HG02763 (cell line): ENCODE measurements at regions not wholly inside any gene's neighbourhood (a gene's known extent, or its start where the extent isn't known, plus 50 kb on each side); places are given as distances from the start of the nearest gene placed in this dataset.

Experiments
- ATAC-seq: cut with Tn5 transposase; IDR thresholded peaks from one replicate; pipeline ENCODE4 v1.9.1; 2021; ENCODE audit warnings: mild to moderate bottlenecking, moderate library complexity; ENCODE audit not compliant: unreplicated experiment

- no peak for ATAC-seq
Measured at GRCh38 chr18:67301592-67301991, 214.9 kb downstream of the DSEL start.

DNA sequence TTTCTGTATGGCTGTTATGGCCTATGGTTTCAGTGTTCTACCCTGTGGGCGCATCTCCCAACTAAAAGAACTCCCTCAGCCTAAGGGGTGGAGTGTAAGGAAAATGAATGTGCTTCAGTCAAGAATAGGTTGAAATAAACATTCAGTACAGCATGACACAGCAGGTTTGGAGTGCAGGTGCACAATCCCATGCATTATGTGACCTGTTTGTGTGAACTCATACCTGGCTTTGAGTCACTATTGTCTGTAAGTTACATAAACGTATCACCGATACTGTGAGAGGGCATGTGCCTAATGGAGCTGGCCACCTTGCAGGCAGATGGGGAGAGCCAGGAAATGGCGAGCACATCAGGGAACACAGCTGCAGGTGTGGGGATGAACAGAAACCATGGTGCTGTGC lies 216.0 kb downstream of the DSEL start:
- no peak for ATAC-seq

GRCh38 chr18:67292814-67293213 lies 223.7 kb downstream of the DSEL start:
- ATAC-seq, result no peak

DNA sequence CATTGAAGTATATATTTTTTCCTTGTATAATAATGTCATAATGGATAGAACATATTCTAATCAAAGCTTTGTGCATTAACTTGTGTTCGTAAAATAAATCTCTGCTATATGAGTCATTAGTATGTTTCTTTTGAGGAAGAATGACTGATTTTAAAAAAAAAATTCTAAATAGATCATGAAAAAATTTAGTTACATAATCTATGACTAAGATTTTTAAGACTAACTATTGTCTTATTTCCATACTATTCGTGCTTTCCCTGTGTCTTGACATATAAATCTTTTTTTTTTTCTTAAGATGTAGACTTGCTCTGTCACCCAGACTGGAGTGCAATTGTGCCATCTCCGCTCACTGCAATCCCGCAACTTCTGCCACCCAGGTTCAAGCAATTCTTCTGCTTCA lies 226.1 kb downstream of the DSEL start:
- ATAC-seq, result no peak

GRCh38 chr18:67285583-67285982 lies 230.9 kb downstream of the DSEL start:
- no peak for ATAC-seq

- ATAC-seq, result no peak
Measured at GRCh38 chr18:67282796-67283195, 233.7 kb downstream of the DSEL start.

GRCh38 chr18:67281746-67282145 lies 234.8 kb downstream of the DSEL start:
- no peak for ATAC-seq

- ATAC-seq, result no peak
Measured at GRCh38 chr18:67280486-67281242, 235.9 kb downstream of the DSEL start.

DNA sequence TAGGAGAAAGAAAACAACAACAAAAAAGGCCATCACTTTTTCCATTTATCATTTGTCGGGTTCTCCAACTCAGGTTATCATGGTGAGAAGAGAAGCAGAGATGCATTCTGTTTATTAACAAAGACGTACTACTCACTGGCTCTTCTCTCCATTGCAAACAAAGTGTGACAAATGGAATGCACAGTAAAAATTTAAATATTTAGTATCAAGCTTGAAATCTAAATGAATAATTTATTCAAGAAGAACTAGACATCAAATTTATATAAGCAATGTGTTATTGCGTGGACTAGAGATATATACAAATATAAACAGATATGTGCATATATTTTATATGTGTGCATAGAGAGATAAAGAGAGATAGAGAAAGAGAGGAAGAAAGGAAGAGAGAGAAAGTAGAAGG lies 236.5 kb downstream of the DSEL start:
- ATAC-seq, result no peak

- no peak for ATAC-seq
Measured at GRCh38 chr18:67278984-67279383, 237.5 kb downstream of the DSEL start.

- no peak for ATAC-seq
Measured at GRCh38 chr18:67276638-67277037, 239.9 kb downstream of the DSEL start.

DNA sequence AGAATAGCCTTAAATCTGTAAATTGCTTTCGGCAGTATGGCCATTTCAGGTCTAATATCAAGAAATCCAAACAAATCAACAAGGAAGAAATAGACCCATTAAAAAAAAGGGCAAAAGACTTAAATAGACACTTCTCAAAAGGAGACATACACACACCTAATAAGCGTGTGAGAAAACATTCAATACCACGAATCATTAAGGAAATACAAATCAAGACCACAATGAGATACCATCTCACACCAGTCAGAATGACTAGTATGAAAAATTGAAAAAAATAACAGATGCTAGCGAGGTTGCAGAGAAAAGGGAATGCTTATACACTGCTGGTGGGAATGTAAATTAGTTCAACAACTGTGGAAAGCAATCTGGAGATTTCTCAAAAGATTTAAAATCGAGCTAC lies 243.2 kb downstream of the DSEL start:
- ATAC-seq, result no peak

GRCh38 chr18:67269206-67269605 lies 247.3 kb downstream of the DSEL start:
- ATAC-seq, result no peak

- ATAC-seq, result no peak
Measured at GRCh38 chr18:67268530-67268929, 248.0 kb downstream of the DSEL start.

DNA sequence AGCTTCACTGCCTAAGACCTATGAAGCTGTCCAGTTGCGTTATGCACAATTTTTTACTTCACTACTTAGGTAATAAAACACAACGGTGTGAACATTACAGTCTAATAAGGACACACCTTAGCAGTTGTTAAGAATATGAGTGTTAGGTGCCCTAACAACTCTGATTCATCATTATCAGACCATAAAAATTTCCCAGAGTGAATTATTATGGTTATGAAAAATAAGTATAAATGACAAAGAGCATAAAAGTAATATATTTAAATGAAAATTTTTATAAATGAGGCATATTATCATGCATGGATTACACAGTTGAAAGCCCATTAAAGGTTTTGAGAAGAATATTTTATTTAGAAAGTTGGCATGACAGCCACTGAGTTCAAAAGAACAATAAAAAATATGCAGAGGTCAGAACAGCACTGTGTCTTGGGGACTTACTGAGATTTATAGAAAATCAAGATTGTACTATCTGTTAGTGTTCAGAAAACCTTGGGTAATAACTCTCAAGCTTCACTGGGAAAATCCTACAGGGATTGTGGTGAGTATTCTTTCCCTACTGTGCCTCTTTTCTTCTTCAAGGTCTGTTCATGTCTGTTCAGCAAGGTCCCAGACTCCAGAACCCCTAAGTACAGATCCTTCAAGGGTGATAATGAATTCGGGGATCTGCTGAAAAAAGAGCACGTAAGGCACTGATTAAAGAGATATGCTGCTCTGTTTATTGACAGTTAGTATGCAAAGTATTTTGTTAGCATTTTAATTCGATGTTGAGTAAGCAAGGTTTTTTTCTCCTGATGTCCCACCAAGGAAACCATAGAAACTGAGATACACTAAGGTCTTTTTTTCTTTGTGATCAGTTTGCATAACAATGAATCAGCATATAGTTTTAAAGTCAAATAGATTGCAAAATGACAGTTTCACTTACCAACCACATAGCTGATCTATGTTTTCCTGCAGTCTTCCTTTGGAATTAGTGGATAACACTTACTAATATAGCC lies 250.0 kb downstream of the DSEL start:
- no peak for ATAC-seq

DNA sequence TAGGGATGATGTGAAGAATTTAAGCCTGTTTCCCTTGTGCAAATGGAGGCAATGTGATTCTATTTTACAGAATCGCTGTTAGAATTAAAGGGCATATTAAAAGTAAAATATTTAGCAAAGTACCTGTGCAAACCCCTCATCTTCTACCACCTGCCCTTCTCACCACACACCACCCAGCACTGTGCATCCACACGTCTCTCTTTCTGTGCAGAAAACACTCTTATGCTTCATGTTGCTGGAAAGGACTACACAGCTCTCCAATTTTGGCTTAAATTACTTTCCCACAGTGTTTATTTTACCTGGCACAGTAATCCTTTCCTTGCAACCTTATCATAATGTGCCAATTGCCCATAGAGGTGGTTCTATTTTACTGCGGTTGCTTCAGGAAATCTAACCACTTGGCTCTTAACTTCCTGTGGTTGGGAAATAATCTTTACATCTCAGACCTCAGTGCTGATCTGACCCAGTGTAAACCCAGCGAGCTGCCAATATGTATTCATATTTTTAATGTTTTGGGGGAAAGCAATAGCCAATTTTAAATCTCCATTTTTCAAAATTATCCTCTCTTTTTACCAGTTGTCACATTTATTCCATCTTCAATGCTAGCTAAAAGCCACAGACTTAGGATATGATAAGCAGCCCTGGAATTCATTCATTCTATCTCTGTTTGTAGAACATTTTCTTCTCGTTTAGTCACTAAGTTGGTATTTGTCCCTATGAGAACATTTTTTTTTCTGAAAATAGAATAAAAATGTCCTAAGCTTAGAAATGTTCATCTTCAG lies 250.9 kb downstream of the DSEL start:
- no peak for ATAC-seq

- ATAC-seq, result no peak
Measured at GRCh38 chr18:67261931-67262552, 254.5 kb downstream of the DSEL start.

DNA sequence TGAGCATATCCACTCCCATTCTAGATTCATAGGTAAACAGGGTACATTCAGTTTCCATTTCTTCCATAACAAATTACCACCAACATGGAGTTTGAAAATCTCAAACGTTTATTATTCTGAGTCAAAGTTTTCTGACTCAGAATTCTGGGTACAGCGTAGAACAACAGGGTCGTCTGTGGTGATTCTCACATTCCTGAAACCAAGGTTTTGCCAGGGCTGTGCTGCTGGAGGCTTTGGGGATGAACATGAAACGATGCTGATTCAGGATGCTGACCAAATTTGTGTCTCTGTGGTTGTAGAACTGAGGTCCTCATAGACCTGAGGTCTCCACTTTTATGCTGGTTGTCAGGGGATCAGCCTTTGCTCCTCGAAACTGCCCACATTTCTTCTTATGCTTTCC lies 255.7 kb downstream of the DSEL start:
- ATAC-seq, result no peak

GRCh38 chr18:67250776-67251424 lies 265.6 kb downstream of the DSEL start:
- no peak for ATAC-seq
